ENCODE measurements at regions not wholly inside any gene's neighbourhood (a gene's known extent, or its start where the extent isn't known, plus 50 kb on each side); places are given as distances from the start of the nearest gene placed in this dataset.

GRCh38 chr1:239067058-239067457 is 319.3 kb upstream of the CHRM3 start (continued):
- TF ChIP-seq FOSL2 (CRISPR knock-in tag; IDR thresholded peaks at IDR 0.05) = no peak

DNA sequence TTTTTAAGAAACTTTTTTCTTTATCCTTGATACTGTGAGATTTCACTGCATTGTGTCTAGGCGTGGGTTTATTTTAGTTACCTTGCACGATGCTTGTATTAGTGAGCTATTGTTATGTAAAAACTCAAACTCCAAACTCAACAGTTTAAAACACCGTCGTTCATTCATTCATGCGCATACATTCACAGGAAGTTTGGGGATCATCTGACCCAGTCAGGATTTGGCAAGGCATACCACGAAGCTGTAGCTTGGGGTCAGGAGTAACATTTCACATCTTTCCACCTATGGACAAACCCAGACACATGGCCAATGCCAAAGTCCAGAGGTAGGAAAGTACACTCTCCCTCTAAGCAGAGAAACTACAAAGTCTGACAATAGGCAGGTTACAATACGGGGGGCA is 324.6 kb upstream of the CHRM3 start:
- Histone ChIP-seq H3K4me3 (replicated peaks in 1 of 3; ENCODE audit: insufficient read depth in 1 of 3, low read depth in 2 of 3, low read length in 3 of 3) (no peak overlapping the region), H3K79me2 (ENCODE audit: insufficient read depth, low read length) (no peaks in the 10 kb centered on the region), H2AFZ (ENCODE audit: low read length) (no peak overlapping the region), H4K20me1 (ENCODE audit: insufficient read depth, low read length) (no peaks in the 10 kb centered on the region), H3K27ac (ENCODE audit: extremely low read length, insufficient read depth, low read length) (no peak overlapping the region), H3K9ac (ENCODE audit: insufficient read depth, low read depth, low read length) (no peak overlapping the region), H3K4me1 (ENCODE audit: insufficient read depth, low read length) (no peaks in the 10 kb centered on the region), H3K9me3 (ENCODE audit: low read length) (peaks cover 76% of the 10 kb centered on the region), H3K36me3 (replicated peaks in 1 of 2; ENCODE audit: control insufficient read depth in 1 of 2, insufficient read depth in 2 of 2, low read length in 2 of 2) (no peaks in the 10 kb centered on the region), H3K4me2 (ENCODE audit: low read depth, low read length) (no peak overlapping the region), H3K27me3 (ENCODE audit: control insufficient read depth in 1 of 2, insufficient read depth in 2 of 2, low read length in 2 of 2) (no peaks in the 10 kb centered on the region)
- WGBS (ENCODE audit: low lambda C conversion rate) = 15% methylated on average over 7 of the region's 7 CpGs
- BruUV-seq (replicated peaks) = no TSS peak
- no peak for FAIRE-seq
- no peak for TF ChIP-seq CBFB (CRISPR knock-in tag; IDR thresholded peaks at IDR 0.05)
- POLR2A ChIA-PET = no interaction called here
- in situ Hi-C loops (cut with HindIII; ENCODE audit: extremely low pct_ligation_motif_present, low pct_unique_long_range_greater_than_20kb) (no loop called here), intact Hi-C loops (cut with micrococcal nuclease; ENCODE audit: unreplicated experiment) (no loop called here)
- DNase-seq (ENCODE audit: low spot score) = no peak
- CTCF ChIA-PET (ENCODE audit: low intra/inter-chr PET ratio, low total read pairs) = no interaction called here
- ATAC-seq = no peak

- ATAC-seq = no peak
- Histone ChIP-seq H3K4me3 (replicated peaks in 1 of 3; ENCODE audit: insufficient read depth in 1 of 3, low read depth in 2 of 3, low read length in 3 of 3) (no peak overlapping the region), H3K4me1 (ENCODE audit: insufficient read depth, low read length) (no peaks in the 10 kb centered on the region), H4K20me1 (ENCODE audit: insufficient read depth, low read length) (no peaks in the 10 kb centered on the region), H2AFZ (ENCODE audit: low read length) (no peak overlapping the region), H3K9me3 (ENCODE audit: low read length) (peaks cover 86% of the 10 kb centered on the region), H3K36me3 (replicated peaks in 1 of 2; ENCODE audit: control insufficient read depth in 1 of 2, insufficient read depth in 2 of 2, low read length in 2 of 2) (no peaks in the 10 kb centered on the region), H3K27ac (ENCODE audit: extremely low read length, insufficient read depth, low read length) (no peak overlapping the region), H3K4me2 (ENCODE audit: low read depth, low read length) (no peak overlapping the region), H3K9ac (ENCODE audit: insufficient read depth, low read depth, low read length) (no peak overlapping the region), H3K79me2 (ENCODE audit: insufficient read depth, low read length) (no peaks in the 10 kb centered on the region), H3K27me3 (ENCODE audit: control insufficient read depth in 1 of 2, insufficient read depth in 2 of 2, low read length in 2 of 2) (no peaks in the 10 kb centered on the region)
- FAIRE-seq = no peak
- BruUV-seq (replicated peaks) = no TSS peak
- in situ Hi-C loops (cut with HindIII; ENCODE audit: extremely low pct_ligation_motif_present, low pct_unique_long_range_greater_than_20kb) (no loop called here), intact Hi-C loops (cut with micrococcal nuclease; ENCODE audit: unreplicated experiment) (no loop called here)
- DNase-seq (ENCODE audit: low spot score) = no peak
- CTCF ChIA-PET (ENCODE audit: low intra/inter-chr PET ratio, low total read pairs) = no interaction called here
- POLR2A ChIA-PET = no interaction called here
- WGBS (ENCODE audit: low lambda C conversion rate) = 11% methylated on average over 5 of the region's 6 CpGs
- TF ChIP-seq ZBTB8A (CRISPR knock-in tag; IDR thresholded peaks at IDR 0.05; ENCODE audit: borderline replicate concordance, low read depth) = no peak
- no peak for TF ChIP-seq ZNF24 (IDR thresholded peaks at IDR 0.05)
- TF ChIP-seq, protein P1, sequence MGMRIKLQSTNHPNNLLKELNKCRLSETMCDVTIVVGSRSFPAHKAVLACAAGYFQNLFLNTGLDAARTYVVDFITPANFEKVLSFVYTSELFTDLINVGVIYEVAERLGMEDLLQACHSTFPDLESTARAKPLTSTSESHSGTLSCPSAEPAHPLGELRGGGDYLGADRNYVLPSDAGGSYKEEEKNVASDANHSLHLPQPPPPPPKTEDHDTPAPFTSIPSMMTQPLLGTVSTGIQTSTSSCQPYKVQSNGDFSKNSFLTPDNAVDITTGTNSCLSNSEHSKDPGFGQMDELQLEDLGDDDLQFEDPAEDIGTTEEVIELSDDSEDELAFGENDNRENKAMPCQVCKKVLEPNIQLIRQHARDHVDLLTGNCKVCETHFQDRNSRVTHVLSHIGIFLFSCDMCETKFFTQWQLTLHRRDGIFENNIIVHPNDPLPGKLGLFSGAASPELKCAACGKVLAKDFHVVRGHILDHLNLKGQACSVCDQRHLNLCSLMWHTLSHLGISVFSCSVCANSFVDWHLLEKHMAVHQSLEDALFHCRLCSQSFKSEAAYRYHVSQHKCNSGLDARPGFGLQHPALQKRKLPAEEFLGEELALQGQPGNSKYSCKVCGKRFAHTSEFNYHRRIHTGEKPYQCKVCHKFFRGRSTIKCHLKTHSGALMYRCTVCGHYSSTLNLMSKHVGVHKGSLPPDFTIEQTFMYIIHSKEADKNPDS (CRISPR knock-in tag; IDR thresholded peaks at IDR 0.05) = no peak
- no peak for TF ChIP-seq ZBTB7A (CRISPR knock-in tag; IDR thresholded peaks at IDR 0.05)
- TF ChIP-seq NR2F1 (CRISPR knock-in tag; IDR thresholded peaks at IDR 0.05) = no peak
- no peak for TF ChIP-seq SMAD9 (CRISPR knock-in tag; IDR thresholded peaks at IDR 0.05)
- no peak for TF ChIP-seq RCOR2 (CRISPR knock-in tag; IDR thresholded peaks at IDR 0.05)
- TF ChIP-seq MTF1 (CRISPR knock-in tag; IDR thresholded peaks at IDR 0.05) = no peak
- TF ChIP-seq ZNF501 (CRISPR knock-in tag; IDR thresholded peaks at IDR 0.05) = no peak
- no peak for TF ChIP-seq ZNF101 (CRISPR knock-in tag; IDR thresholded peaks at IDR 0.05; ENCODE audit: borderline replicate concordance, low read depth)
- TF ChIP-seq SUZ12 (IDR thresholded peaks at IDR 0.05; ENCODE audit: low read depth, low read length) = no peak
- TF ChIP-seq THAP8 (CRISPR knock-in tag; IDR thresholded peaks at IDR 0.05; ENCODE audit: borderline replicate concordance) = no peak
- no peak for TF ChIP-seq NFYC (CRISPR knock-in tag; IDR thresholded peaks at IDR 0.05)
- no peak for TF ChIP-seq ZNF12 (CRISPR knock-in tag; IDR thresholded peaks at IDR 0.05)
Measured at GRCh38 chr1:239058190-239058589, 328.2 kb upstream of the CHRM3 start.
